H9 (cell line): ENCODE measurements at regions not wholly inside any gene's neighbourhood (a gene's known extent, or its start where the extent isn't known, plus 50 kb on each side); places are given as distances from the start of the nearest gene placed in this dataset.

Experiments used
- DNase-seq: peaks from one replicate; pipeline ENCODE4 v3.0.0-alpha.2; 2017
- H2AFZ ChIP-seq: one replicate; pipeline ENCODE4 v1.6.1; 2013; ENCODE audit warnings: mild to moderate bottlenecking, low read length, control low read depth, moderate library complexity
- H2AK5ac ChIP-seq: 2 replicates; pipeline ENCODE4 v1.6.1; 2013; ENCODE audit warnings: low read length, control low read depth, mixed read lengths; ENCODE audit not compliant: insufficient read length
- H2BK120ac ChIP-seq: one replicate; pipeline ENCODE4 v1.6.1; 2013; ENCODE audit warnings: low read depth, mild to moderate bottlenecking, low read length, control low read depth, inconsistent platforms; ENCODE audit not compliant: poor library complexity, severe bottlenecking
- H2BK12ac ChIP-seq: 2 replicates; pipeline ENCODE4 v1.6.1; 2013; ENCODE audit warnings: low read length, control low read depth, mixed read lengths, low read depth; ENCODE audit not compliant: insufficient read length
- H2BK15ac ChIP-seq: 2 replicates; pipeline ENCODE4 v1.6.1; 2013; ENCODE audit warnings: low read depth, low read length, control low read depth
- H2BK20ac ChIP-seq: one replicate; pipeline ENCODE4 v1.6.1; 2013; ENCODE audit warnings: low read depth, mild to moderate bottlenecking, low read length, control low read depth, inconsistent platforms; ENCODE audit not compliant: poor library complexity, severe bottlenecking
- H2BK5ac ChIP-seq: 2 replicates; pipeline ENCODE4 v1.6.1; 2013; ENCODE audit warnings: low read length, control low read depth, mixed read lengths; ENCODE audit not compliant: insufficient read length
- H3K14ac ChIP-seq: 2 replicates; pipeline ENCODE4 v1.6.1; 2013; ENCODE audit warnings: low read length, control low read depth; ENCODE audit not compliant: insufficient read depth
- H3K18ac ChIP-seq: 2 replicates; pipeline ENCODE4 v1.6.1; 2013; ENCODE audit warnings: low read depth, mild to moderate bottlenecking, mixed read lengths, low read length, control low read depth; ENCODE audit not compliant: insufficient read length
- H3K23ac ChIP-seq: 2 replicates; pipeline ENCODE4 v1.6.1; 2013; ENCODE audit warnings: low read length, control low read depth, mixed read lengths, low read depth; ENCODE audit not compliant: insufficient read length
- H3K23me2 ChIP-seq: 2 replicates; pipeline ENCODE4 v1.6.1; 2013; ENCODE audit warnings: low read depth, mild to moderate bottlenecking, mixed read lengths, low read length, control low read depth; ENCODE audit not compliant: insufficient read length, poor library complexity, severe bottlenecking
- H3K27ac ChIP-seq: 2 replicates; pipeline ENCODE4 v1.5.1; 2013; ENCODE audit warnings: low read length, control low read depth, mixed read lengths, low read depth; ENCODE audit not compliant: insufficient read length
- H3K27me3 ChIP-seq: 2 replicates; pipeline ENCODE4 v1.6.1; 2013; ENCODE audit warnings: low read length, control low read depth, inconsistent platforms; ENCODE audit not compliant: insufficient read depth
- H3K4ac ChIP-seq: 2 replicates; pipeline ENCODE4 v1.6.1; 2013; ENCODE audit warnings: low read depth, mild to moderate bottlenecking, control low read depth, inconsistent platforms, low read length, moderate library complexity
- H3K4me1 ChIP-seq: 2 replicates; pipeline ENCODE4 v1.6.1; 2013; ENCODE audit warnings: low read length, control low read depth, inconsistent platforms; ENCODE audit not compliant: insufficient read depth
- H3K4me2 ChIP-seq: 2 replicates; pipeline ENCODE4 v1.6.1; 2013; ENCODE audit warnings: low read length, control low read depth, mixed read lengths; ENCODE audit not compliant: insufficient read length, insufficient read depth
- H3K56ac ChIP-seq: 2 replicates; pipeline ENCODE4 v1.6.1; 2013; ENCODE audit warnings: low read depth, mild to moderate bottlenecking, mixed read lengths, low read length, control low read depth; ENCODE audit not compliant: insufficient read length
- H3K79me1 ChIP-seq: 2 replicates; pipeline ENCODE4 v1.6.1; 2013; ENCODE audit warnings: low read depth, mild to moderate bottlenecking, moderate library complexity, low read length, control low read depth, inconsistent platforms; ENCODE audit not compliant: insufficient read depth, poor library complexity, severe bottlenecking
- H3K79me2 ChIP-seq: 2 replicates; pipeline ENCODE4 v1.6.1; 2013; ENCODE audit warnings: low read length, control low read depth, inconsistent platforms; ENCODE audit not compliant: insufficient read depth
- H3K9ac ChIP-seq: 2 replicates; pipeline ENCODE4 v1.6.1; 2013; ENCODE audit warnings: low read length, control low read depth, mixed read lengths; ENCODE audit not compliant: insufficient read length; ENCODE audit errors: extremely low read depth
- H3K9me3 ChIP-seq: one replicate; pipeline ENCODE4 v1.6.1; 2013; ENCODE audit warnings: low read depth, low read length, inconsistent platforms; ENCODE audit not compliant: control insufficient read depth
- H3T11ph ChIP-seq: one replicate; pipeline ENCODE4 v1.6.1; 2013; ENCODE audit warnings: mild to moderate bottlenecking, low read length, control low read depth, inconsistent platforms
- H4K20me1 ChIP-seq: one replicate; pipeline ENCODE4 v1.6.1; 2013; ENCODE audit not compliant: control insufficient read depth, insufficient read length, insufficient read depth
- H4K5ac ChIP-seq: 2 replicates; pipeline ENCODE4 v1.6.1; 2013; ENCODE audit warnings: low read depth, mild to moderate bottlenecking, mixed read lengths, low read length, control low read depth; ENCODE audit not compliant: insufficient read length
- H4K8ac ChIP-seq: replicated peaks from 2 replicates; pipeline ENCODE4 v1.6.1; 2013; ENCODE audit warnings: low read length, control low read depth, mixed read lengths, low read depth; ENCODE audit not compliant: insufficient read length
- H4K91ac ChIP-seq: 2 replicates; pipeline ENCODE4 v1.6.1; 2013; ENCODE audit warnings: low read depth, mild to moderate bottlenecking, moderate library complexity, mixed read lengths, low read length, control low read depth; ENCODE audit not compliant: insufficient read length
- H3K27ac Mint-ChIP-seq, 3 experiments: 2 replicates in 2 of 3; 3 replicates in 1 of 3; pipeline ENCODE4 v1.8.0; 2020 to 2021; ENCODE audit warnings: mixed read lengths in 3 of 3, mild to moderate bottlenecking in 1 of 3, moderate library complexity in 1 of 3
- H3K27me3 Mint-ChIP-seq: 2 replicates; pipeline ENCODE4 v1.8.0; 2021; ENCODE audit warnings: low read depth, mild to moderate bottlenecking, moderate library complexity, mixed read lengths
- H3K36me3 Mint-ChIP-seq, 3 experiments: 2 replicates in 2 of 3; 3 replicates in 1 of 3; pipeline ENCODE4 v1.8.0; 2020 to 2021; ENCODE audit warnings: low read depth in 3 of 3, mixed read lengths in 3 of 3; ENCODE audit not compliant: insufficient read depth in 1 of 3
- H3K4me1 Mint-ChIP-seq, 2 experiments: 2 replicates each; pipeline ENCODE4 v1.8.0; 2020; ENCODE audit warnings: mixed read lengths in 2 of 2
- H3K4me3 Mint-ChIP-seq, 2 experiments: 2 replicates in 1 of 2; 3 replicates in 1 of 2; pipeline ENCODE4 v1.8.0; 2020 to 2021; ENCODE audit warnings: mild to moderate bottlenecking in 2 of 2, mixed read lengths in 2 of 2, moderate library complexity in 1 of 2
- H3K9me3 Mint-ChIP-seq, 2 experiments: 2 replicates in 1 of 2; 3 replicates in 1 of 2; pipeline ENCODE4 v1.8.0; 2020; ENCODE audit warnings: mild to moderate bottlenecking in 2 of 2, mixed read lengths in 2 of 2, moderate library complexity in 1 of 2
- WGBS: extraction: QIAGEN DNeasy Blood & Tissue Kit; methylation state at CpG from one replicate; pipeline ENCODE4 v1.1.7; 2013; ENCODE audit warnings: missing lambda C conversion rate, low lambda C conversion rate, mixed read lengths; ENCODE audit not compliant: insufficient read length; ENCODE audit errors: extremely low coverage; 5-methylcytosine and 5-hydroxymethylcytosine counted together
- TF ChIP-seq, protein P1 (sequence below): fragments of 200-600 bp; sonication (generic); conservative IDR thresholded peaks from 3 replicates; pipeline ENCODE4 v1.8.0; 2021; ENCODE audit warnings: antibody characterized with exemption, mild to moderate bottlenecking

DNA sequence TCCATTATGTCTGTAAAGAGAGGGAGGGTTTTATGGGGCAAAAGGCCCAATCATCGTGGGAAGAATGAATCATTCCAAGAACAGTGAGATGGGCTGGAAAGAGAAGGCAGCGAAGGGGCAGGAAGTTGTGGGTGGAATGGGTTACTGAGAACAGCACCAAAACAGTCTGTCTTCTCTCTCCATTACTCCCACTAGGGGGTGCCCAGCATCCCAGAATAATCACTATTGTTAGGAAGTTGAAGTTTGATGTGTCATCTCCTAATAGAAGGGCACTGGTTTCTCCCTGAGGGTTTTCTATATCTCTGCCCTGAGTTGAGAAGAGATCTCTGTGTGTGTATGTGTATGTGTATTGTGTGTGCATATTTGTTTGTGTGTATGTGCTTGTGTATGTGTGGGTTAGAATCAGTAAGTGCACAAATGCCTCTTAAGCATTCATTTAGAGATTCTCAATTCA lies 76.6 kb upstream of the MAP4K3 start:
- Histone ChIP-seq H3K27ac (no peak overlapping the region), H4K20me1 (no peaks in the 10 kb centered on the region), H3K9ac (no peak overlapping the region), H2BK15ac (no peak overlapping the region), H3K18ac (no peak overlapping the region), H3K23me2 (no peaks in the 10 kb centered on the region), H2BK120ac (no peak overlapping the region), H4K5ac (no peak overlapping the region), H3K14ac (no peak overlapping the region), H2BK20ac (no peak overlapping the region), H3K27me3 (no peaks in the 10 kb centered on the region), H4K91ac (no peak overlapping the region), H3T11ph (no peak overlapping the region), H3K56ac (no peak overlapping the region), H3K4me1 (peaks cover 20% of the 10 kb centered on the region), H2BK12ac (no peak overlapping the region), H3K23ac (no peak overlapping the region), H3K9me3 (no peaks in the 10 kb centered on the region), H2BK5ac (no peak overlapping the region), H3K4me2 (no peak overlapping the region), H4K8ac (no peak overlapping the region), H3K79me1 (no peaks in the 10 kb centered on the region), H2AK5ac (no peak overlapping the region), H2AFZ (no peak overlapping the region), H3K79me2 (no peaks in the 10 kb centered on the region), H3K4ac (no peak overlapping the region)
- TF ChIP-seq, protein P1, sequence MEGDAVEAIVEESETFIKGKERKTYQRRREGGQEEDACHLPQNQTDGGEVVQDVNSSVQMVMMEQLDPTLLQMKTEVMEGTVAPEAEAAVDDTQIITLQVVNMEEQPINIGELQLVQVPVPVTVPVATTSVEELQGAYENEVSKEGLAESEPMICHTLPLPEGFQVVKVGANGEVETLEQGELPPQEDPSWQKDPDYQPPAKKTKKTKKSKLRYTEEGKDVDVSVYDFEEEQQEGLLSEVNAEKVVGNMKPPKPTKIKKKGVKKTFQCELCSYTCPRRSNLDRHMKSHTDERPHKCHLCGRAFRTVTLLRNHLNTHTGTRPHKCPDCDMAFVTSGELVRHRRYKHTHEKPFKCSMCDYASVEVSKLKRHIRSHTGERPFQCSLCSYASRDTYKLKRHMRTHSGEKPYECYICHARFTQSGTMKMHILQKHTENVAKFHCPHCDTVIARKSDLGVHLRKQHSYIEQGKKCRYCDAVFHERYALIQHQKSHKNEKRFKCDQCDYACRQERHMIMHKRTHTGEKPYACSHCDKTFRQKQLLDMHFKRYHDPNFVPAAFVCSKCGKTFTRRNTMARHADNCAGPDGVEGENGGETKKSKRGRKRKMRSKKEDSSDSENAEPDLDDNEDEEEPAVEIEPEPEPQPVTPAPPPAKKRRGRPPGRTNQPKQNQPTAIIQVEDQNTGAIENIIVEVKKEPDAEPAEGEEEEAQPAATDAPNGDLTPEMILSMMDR = peak; percentile 69
- WGBS = no CpG with 5 or more reads among the region's 2 CpGs
- no peaks in the 10 kb centered on the region; a peak in 1 of 5 replicates for H3K9me3 Mint-ChIP-seq
- no peak overlapping the region for H3K4me3 Mint-ChIP-seq
- H3K27me3 Mint-ChIP-seq = no peaks in the 10 kb centered on the region; the same call in 1 of the 2 replicates
- peak overlapping the region in 2 of 3 experiments; percentile 50 to 76; a peak in 5 of 7 replicates for H3K27ac Mint-ChIP-seq
- peaks cover 0 to 10% (median 0%) of the 10 kb centered on the region in 3 experiments; a peak in 2 of 7 replicates for H3K36me3 Mint-ChIP-seq
- peaks cover 57 to 60% of the 10 kb centered on the region in 2 experiments for H3K4me1 Mint-ChIP-seq
- peak; percentile 47 for DNase-seq
